HPDE6-E6E7 (cell line): ENCODE measurements at regions not wholly inside any gene's neighbourhood (a gene's known extent, or its start where the extent isn't known, plus 50 kb on each side); places are given as distances from the start of the nearest gene placed in this dataset.

ENCODE experiments used
- DNase-seq: peaks from one replicate; pipeline ENCODE4 v3.0.0; 2011; ENCODE audit warnings: missing footprints; ENCODE audit errors: extremely low spot score

GRCh38 chr7:10117815-10118214 lies 855.9 kb upstream of the PHF14 start:
- DNase-seq, result no peak

- DNase-seq, result no peak
These were observed 852.7 kb upstream of the PHF14 start for GRCh38 chr7:10120936-10121335.

GRCh38 chr7:10121631-10122030 lies 852.0 kb upstream of the PHF14 start:
- no peak for DNase-seq

- DNase-seq, result no peak
These were observed 851.0 kb upstream of the PHF14 start for GRCh38 chr7:10122551-10123100.

GRCh38 chr7:10128748-10129147 lies 844.9 kb upstream of the PHF14 start:
- DNase-seq, result no peak

- DNase-seq, result no peak
These were observed 835.4 kb upstream of the PHF14 start for GRCh38 chr7:10138087-10138854.

- no peak for DNase-seq
These were observed 827.4 kb upstream of the PHF14 start for GRCh38 chr7:10146271-10146670.

GRCh38 chr7:10156972-10157371 lies 816.7 kb upstream of the PHF14 start:
- DNase-seq, result no peak

GRCh38 chr7:10181996-10182395 lies 791.7 kb upstream of the PHF14 start:
- no peak for DNase-seq

- no peak for DNase-seq
These were observed 781.6 kb upstream of the PHF14 start for GRCh38 chr7:10192074-10192473.

GRCh38 chr7:10205696-10206095 lies 768.0 kb upstream of the PHF14 start:
- DNase-seq, result no peak

GRCh38 chr7:10210000-10210399 lies 763.7 kb upstream of the PHF14 start:
- no peak for DNase-seq

GRCh38 chr7:10211016-10211415 lies 762.7 kb upstream of the PHF14 start:
- no peak for DNase-seq

- DNase-seq, result no peak
These were observed 761.8 kb upstream of the PHF14 start for GRCh38 chr7:10211861-10212260.

GRCh38 chr7:10212649-10213048 lies 761.0 kb upstream of the PHF14 start:
- DNase-seq, result no peak

GRCh38 chr7:10216462-10216861 lies 757.2 kb upstream of the PHF14 start:
- no peak for DNase-seq

- DNase-seq, result no peak
These were observed 752.6 kb upstream of the PHF14 start for GRCh38 chr7:10221084-10221483.

- DNase-seq, result no peak
These were observed 750.7 kb upstream of the PHF14 start for GRCh38 chr7:10222976-10223375.

- DNase-seq, result no peak
These were observed 748.4 kb upstream of the PHF14 start for GRCh38 chr7:10225275-10225674.

GRCh38 chr7:10237306-10237705 lies 736.4 kb upstream of the PHF14 start:
- DNase-seq, result peak; percentile 15

- no peak for DNase-seq
These were observed 735.0 kb upstream of the PHF14 start for GRCh38 chr7:10238641-10239040.

- DNase-seq, result no peak
These were observed 733.9 kb upstream of the PHF14 start for GRCh38 chr7:10239695-10240345.

- DNase-seq, result no peak
These were observed 728.3 kb upstream of the PHF14 start for GRCh38 chr7:10245406-10245805.
